IMR-90 (cell line): ENCODE measurements at regions not wholly inside any gene's neighbourhood (a gene's known extent, or its start where the extent isn't known, plus 50 kb on each side); places are given as distances from the start of the nearest gene placed in this dataset.

Experiments
- BHLHE40 ChIP-seq: fragments of 150-350 bp; IDR thresholded peaks from 2 replicates; pipeline ENCODE4 v1.6.1; 2016; ENCODE audit warnings: mild to moderate bottlenecking, low read depth, low read length
- CEBPB ChIP-seq: IDR thresholded peaks from 2 replicates; pipeline ENCODE4 v1.6.1; 2012; ENCODE audit warnings: low read depth, low read length, improper control_type of control experiment
- CHD1 ChIP-seq: IDR thresholded peaks from 2 replicates; pipeline ENCODE4 v1.6.1; 2012; ENCODE audit warnings: low read depth, low read length, improper control_type of control experiment
- FOS ChIP-seq: fragments of 150-350 bp; IDR thresholded peaks from 2 replicates; pipeline ENCODE4 v1.6.1; 2016; ENCODE audit warnings: low read depth, low read length
- MAFK ChIP-seq: IDR thresholded peaks from 2 replicates; pipeline ENCODE4 v1.6.1; 2012; ENCODE audit warnings: low read depth, low read length, improper control_type of control experiment
- MAZ ChIP-seq: IDR thresholded peaks from 2 replicates; pipeline ENCODE4 v1.6.1; 2012; ENCODE audit warnings: low read depth, mild to moderate bottlenecking, low read length, improper control_type of control experiment, moderate library complexity, borderline replicate concordance
- MXI1 ChIP-seq: IDR thresholded peaks from 2 replicates; pipeline ENCODE4 v1.6.1; 2012; ENCODE audit warnings: low read depth, mild to moderate bottlenecking, low read length, moderate library complexity, borderline replicate concordance
- POLR2A ChIP-seq: IDR thresholded peaks from 2 replicates; pipeline ENCODE4 v1.6.1; 2012; ENCODE audit warnings: mild to moderate bottlenecking, low read depth, low read length
- RAD21 ChIP-seq: IDR thresholded peaks from 2 replicates; pipeline ENCODE4 v1.6.1; 2012; ENCODE audit warnings: low read length, improper control_type of control experiment
- RCOR1 ChIP-seq: IDR thresholded peaks from 2 replicates; pipeline ENCODE4 v1.6.1; 2012; ENCODE audit warnings: mild to moderate bottlenecking, low read length, improper control_type of control experiment; ENCODE audit not compliant: insufficient replicate concordance
- SMC3 ChIP-seq: fragments of 150-350 bp; IDR thresholded peaks from 2 replicates; pipeline ENCODE4 v1.6.1; 2016; ENCODE audit warnings: low read depth, mild to moderate bottlenecking, antibody characterized with exemption, low read length, moderate library complexity
- TF ChIP-seq, protein P1 (sequence below): conservative IDR thresholded peaks from 2 replicates; pipeline ENCODE4 v1.5.1; 2012; ENCODE audit warnings: mild to moderate bottlenecking, low read depth, low read length, improper control_type of control experiment
- TF ChIP-seq, protein P2 (sequence below): fragments of 150-350 bp; IDR thresholded peaks from 2 replicates; pipeline ENCODE4 v1.6.1; 2017; ENCODE audit warnings: mild to moderate bottlenecking, antibody characterized with exemption, low read length, low read depth
- TF ChIP-seq, protein P3 (sequence below): fragments of 150-350 bp; IDR thresholded peaks from 2 replicates; pipeline ENCODE4 v1.6.1; 2016; ENCODE audit warnings: low read depth, mild to moderate bottlenecking, low read length, moderate library complexity, borderline replicate concordance

DNA sequence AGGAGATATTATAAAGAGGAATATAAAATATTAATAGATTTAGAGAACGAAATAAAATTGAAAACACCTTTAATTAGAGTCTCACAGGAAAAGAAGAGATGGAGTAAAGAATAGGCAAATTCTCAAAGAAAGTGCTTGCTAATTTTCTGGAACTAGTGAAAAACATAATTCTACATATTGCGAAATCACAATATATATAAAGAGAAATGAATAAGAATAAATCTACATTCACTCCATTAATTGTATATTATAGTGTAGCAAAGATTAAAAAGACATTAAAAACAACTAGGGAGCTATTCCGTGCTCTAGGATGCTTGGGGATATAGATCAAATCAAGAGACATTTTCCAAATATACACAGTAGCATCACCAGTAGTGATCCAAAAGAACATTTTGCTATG, 685.2 kb upstream of the NCAM2 start:
- TF ChIP-seq CEBPB (peak; percentile 57), SMC3 (no peak), RAD21 (no peak), FOS (no peak), POLR2A (no peak), RCOR1 (no peak), MAFK (no peak), MXI1 (no peak), BHLHE40 (no peak), MAZ (no peak), CHD1 (no peak)
- TF ChIP-seq, protein P1, sequence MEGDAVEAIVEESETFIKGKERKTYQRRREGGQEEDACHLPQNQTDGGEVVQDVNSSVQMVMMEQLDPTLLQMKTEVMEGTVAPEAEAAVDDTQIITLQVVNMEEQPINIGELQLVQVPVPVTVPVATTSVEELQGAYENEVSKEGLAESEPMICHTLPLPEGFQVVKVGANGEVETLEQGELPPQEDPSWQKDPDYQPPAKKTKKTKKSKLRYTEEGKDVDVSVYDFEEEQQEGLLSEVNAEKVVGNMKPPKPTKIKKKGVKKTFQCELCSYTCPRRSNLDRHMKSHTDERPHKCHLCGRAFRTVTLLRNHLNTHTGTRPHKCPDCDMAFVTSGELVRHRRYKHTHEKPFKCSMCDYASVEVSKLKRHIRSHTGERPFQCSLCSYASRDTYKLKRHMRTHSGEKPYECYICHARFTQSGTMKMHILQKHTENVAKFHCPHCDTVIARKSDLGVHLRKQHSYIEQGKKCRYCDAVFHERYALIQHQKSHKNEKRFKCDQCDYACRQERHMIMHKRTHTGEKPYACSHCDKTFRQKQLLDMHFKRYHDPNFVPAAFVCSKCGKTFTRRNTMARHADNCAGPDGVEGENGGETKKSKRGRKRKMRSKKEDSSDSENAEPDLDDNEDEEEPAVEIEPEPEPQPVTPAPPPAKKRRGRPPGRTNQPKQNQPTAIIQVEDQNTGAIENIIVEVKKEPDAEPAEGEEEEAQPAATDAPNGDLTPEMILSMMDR: no peak
- TF ChIP-seq, protein P2, sequence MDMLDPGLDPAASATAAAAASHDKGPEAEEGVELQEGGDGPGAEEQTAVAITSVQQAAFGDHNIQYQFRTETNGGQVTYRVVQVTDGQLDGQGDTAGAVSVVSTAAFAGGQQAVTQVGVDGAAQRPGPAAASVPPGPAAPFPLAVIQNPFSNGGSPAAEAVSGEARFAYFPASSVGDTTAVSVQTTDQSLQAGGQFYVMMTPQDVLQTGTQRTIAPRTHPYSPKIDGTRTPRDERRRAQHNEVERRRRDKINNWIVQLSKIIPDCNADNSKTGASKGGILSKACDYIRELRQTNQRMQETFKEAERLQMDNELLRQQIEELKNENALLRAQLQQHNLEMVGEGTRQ: no peak
- TF ChIP-seq, protein P3, sequence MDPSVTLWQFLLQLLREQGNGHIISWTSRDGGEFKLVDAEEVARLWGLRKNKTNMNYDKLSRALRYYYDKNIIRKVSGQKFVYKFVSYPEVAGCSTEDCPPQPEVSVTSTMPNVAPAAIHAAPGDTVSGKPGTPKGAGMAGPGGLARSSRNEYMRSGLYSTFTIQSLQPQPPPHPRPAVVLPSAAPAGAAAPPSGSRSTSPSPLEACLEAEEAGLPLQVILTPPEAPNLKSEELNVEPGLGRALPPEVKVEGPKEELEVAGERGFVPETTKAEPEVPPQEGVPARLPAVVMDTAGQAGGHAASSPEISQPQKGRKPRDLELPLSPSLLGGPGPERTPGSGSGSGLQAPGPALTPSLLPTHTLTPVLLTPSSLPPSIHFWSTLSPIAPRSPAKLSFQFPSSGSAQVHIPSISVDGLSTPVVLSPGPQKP: no peak
